Epithelial cell of proximal tubule (primary cell): ENCODE measurements at regions not wholly inside any gene's neighbourhood (a gene's known extent, or its start where the extent isn't known, plus 50 kb on each side); places are given as distances from the start of the nearest gene placed in this dataset.
"Not testable (repeated sequence)": the region's sequence is repeated elsewhere in the genome, so short reads cannot be mapped to it uniquely, and the experiment has no call there.

Experiments
- DNase-seq: peaks from one replicate; pipeline ENCODE4 v3.0.0-alpha.2; 2011; ENCODE audit warnings: low read depth
- H3K4me3 ChIP-seq: 2 replicates; pipeline ENCODE4 v1.5.1; 2011; ENCODE audit warnings: low read depth, mild to moderate bottlenecking, low read length
- CTCF ChIP-seq: conservative IDR thresholded peaks from 2 replicates; pipeline ENCODE4 v1.5.1; 2012; ENCODE audit warnings: low read depth, mild to moderate bottlenecking, low read length

- no peak for DNase-seq
- no peak for TF ChIP-seq CTCF
- H3K4me3 ChIP-seq = no peak overlapping the region
Observed at GRCh38 chr6:121592261-121592935, 157.0 kb downstream of the GJA1 start.

- DNase-seq = no peak
- no peak overlapping the region for H3K4me3 ChIP-seq
- no peak for TF ChIP-seq CTCF
Observed at GRCh38 chr6:121593011-121593641, 157.7 kb downstream of the GJA1 start.

GRCh38 chr6:121594053-121594452, 158.6 kb downstream of the GJA1 start:
- no peak for DNase-seq
- no peak overlapping the region for H3K4me3 ChIP-seq

GRCh38 chr6:121595646-121596045, 160.2 kb downstream of the GJA1 start:
- H3K4me3 ChIP-seq = no peak overlapping the region
- DNase-seq = no peak
- no peak for TF ChIP-seq CTCF

More at GRCh38 chr6:121594053-121594452, 158.6 kb downstream of the GJA1 start:
- TF ChIP-seq CTCF = no peak

- H3K4me3 ChIP-seq = no peak overlapping the region
- no peak for DNase-seq
- TF ChIP-seq CTCF = no peak
Observed at GRCh38 chr6:121596441-121596840, 161.0 kb downstream of the GJA1 start.

GRCh38 chr6:121597654-121598053, 162.2 kb downstream of the GJA1 start:
- no peak for DNase-seq
- TF ChIP-seq CTCF = no peak
- no peak overlapping the region for H3K4me3 ChIP-seq

- DNase-seq, H3K4me3 ChIP-seq: not testable (repeated sequence)
Observed at GRCh38 chr6:121599331-121599730, 163.9 kb downstream of the GJA1 start.
